ENCODE measurements at regions not wholly inside any gene's neighbourhood (a gene's known extent, or its start where the extent isn't known, plus 50 kb on each side); places are given as distances from the start of the nearest gene placed in this dataset.
"Not testable (repeated sequence)": the region's sequence is repeated elsewhere in the genome, so short reads cannot be mapped to it uniquely, and the experiment has no call there.

GRCh38 chr15:20302141-20303069 lies 239.2 kb downstream of the GOLGA6L6 start:
- not testable (repeated sequence) for TF ChIP-seq POLR2A (IDR thresholded peaks at IDR 0.05; ENCODE audit: extremely low read depth, insufficient read length); CTCF (IDR thresholded peaks at IDR 0.05; ENCODE audit: low read depth, low read length)

All from NB4 (cell line).